K562 (cell line): ENCODE measurements at regions not wholly inside any gene's neighbourhood (a gene's known extent, or its start where the extent isn't known, plus 50 kb on each side); places are given as distances from the start of the nearest gene placed in this dataset.

Experiments used
- FOXJ2 ChIP-seq: fragments of 200-800 bp; sonication (Bioruptor generic); IDR thresholded peaks from 2 replicates; pipeline ENCODE4 v1.6.1; 2016; ENCODE audit warnings: missing genetic modification characterization, missing compliant biosample characterization
- KHSRP ChIP-seq: fragments of 450-650 bp; IDR thresholded peaks from 2 replicates; pipeline ENCODE4 v1.6.1; 2017
- NONO ChIP-seq, 2 experiments: fragments of 200-400 bp in 1 of 2; fragments of 450-650 bp in 1 of 2; formaldehyde crosslinking in 1 of 2; IDR thresholded peaks; 2 replicates each; pipeline ENCODE4 v1.6.1; 2017; ENCODE audit warnings: low read depth in 2 of 2, mild to moderate bottlenecking in 2 of 2, moderate library complexity in 2 of 2, low read length in 1 of 2
- NR2F6 ChIP-seq: fragments of 450-650 bp; formaldehyde crosslinking; IDR thresholded peaks from 2 replicates; pipeline ENCODE4 v1.4.0; 2020; ENCODE audit warnings: mild to moderate bottlenecking
- RBM25 ChIP-seq: fragments of 200-400 bp; formaldehyde crosslinking; IDR thresholded peaks from 2 replicates; pipeline ENCODE4 v1.6.1; 2018; ENCODE audit warnings: low read length, low read depth, moderate library complexity; ENCODE audit not compliant: severe bottlenecking
- SRSF9 ChIP-seq: fragments of 200-400 bp; formaldehyde crosslinking; IDR thresholded peaks from 2 replicates; pipeline ENCODE4 v1.6.1; 2017; ENCODE audit warnings: low read depth, low read length, borderline replicate concordance
- ZNF512 ChIP-seq: IDR thresholded peaks from 2 replicates; pipeline ENCODE4 v1.6.1; 2016; ENCODE audit warnings: missing genetic modification characterization, missing compliant biosample characterization
- TF ChIP-seq, protein P1 (sequence below): fragments of 450-650 bp; IDR thresholded peaks from 2 replicates; pipeline ENCODE4 v1.6.1; 2016; ENCODE audit warnings: low read depth
- TF ChIP-seq, protein P2 (sequence below): sonication (generic); formaldehyde crosslinking; IDR thresholded peaks from 2 replicates; pipeline ENCODE4 v1.8.0; 2023; ENCODE audit warnings: mild to moderate bottlenecking, missing genetic modification reagents

DNA sequence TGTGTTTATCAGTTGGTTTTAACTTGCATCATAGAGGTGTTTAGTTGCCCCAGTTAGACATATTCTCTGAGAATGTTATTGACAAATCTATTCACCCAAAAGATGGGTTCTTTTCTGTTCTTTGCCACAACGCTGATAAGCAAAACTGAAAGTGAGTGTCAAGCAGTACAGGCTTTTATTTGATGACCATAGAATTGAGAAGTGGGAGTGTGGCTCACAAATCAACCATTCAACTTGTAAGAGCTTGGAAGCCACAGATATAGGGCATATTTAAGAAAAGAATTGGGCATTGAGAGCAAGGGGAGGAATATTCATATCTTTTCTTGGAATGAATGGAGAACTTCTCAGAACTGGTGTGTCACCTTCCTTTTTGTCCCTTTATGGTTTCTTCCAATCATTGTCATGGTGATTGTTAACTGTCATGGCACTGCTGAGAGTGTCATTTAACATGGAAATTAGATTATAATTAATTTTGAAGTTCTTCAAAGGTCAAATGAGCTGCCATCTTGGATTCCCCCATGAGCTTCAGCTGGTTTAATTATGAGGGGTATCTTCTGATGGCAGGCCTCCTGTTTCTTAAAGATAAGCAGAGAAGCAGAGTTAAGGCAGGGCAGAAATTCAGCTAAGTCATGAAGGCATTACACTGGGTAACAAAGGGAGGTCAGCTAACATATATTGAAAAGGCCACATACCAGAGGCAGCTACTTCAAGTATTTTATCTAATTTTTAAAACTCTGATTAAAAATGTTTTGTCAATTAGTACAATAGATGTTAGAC lies 254.0 kb upstream of the HTR1E start (continued):
- TF ChIP-seq, protein P1, sequence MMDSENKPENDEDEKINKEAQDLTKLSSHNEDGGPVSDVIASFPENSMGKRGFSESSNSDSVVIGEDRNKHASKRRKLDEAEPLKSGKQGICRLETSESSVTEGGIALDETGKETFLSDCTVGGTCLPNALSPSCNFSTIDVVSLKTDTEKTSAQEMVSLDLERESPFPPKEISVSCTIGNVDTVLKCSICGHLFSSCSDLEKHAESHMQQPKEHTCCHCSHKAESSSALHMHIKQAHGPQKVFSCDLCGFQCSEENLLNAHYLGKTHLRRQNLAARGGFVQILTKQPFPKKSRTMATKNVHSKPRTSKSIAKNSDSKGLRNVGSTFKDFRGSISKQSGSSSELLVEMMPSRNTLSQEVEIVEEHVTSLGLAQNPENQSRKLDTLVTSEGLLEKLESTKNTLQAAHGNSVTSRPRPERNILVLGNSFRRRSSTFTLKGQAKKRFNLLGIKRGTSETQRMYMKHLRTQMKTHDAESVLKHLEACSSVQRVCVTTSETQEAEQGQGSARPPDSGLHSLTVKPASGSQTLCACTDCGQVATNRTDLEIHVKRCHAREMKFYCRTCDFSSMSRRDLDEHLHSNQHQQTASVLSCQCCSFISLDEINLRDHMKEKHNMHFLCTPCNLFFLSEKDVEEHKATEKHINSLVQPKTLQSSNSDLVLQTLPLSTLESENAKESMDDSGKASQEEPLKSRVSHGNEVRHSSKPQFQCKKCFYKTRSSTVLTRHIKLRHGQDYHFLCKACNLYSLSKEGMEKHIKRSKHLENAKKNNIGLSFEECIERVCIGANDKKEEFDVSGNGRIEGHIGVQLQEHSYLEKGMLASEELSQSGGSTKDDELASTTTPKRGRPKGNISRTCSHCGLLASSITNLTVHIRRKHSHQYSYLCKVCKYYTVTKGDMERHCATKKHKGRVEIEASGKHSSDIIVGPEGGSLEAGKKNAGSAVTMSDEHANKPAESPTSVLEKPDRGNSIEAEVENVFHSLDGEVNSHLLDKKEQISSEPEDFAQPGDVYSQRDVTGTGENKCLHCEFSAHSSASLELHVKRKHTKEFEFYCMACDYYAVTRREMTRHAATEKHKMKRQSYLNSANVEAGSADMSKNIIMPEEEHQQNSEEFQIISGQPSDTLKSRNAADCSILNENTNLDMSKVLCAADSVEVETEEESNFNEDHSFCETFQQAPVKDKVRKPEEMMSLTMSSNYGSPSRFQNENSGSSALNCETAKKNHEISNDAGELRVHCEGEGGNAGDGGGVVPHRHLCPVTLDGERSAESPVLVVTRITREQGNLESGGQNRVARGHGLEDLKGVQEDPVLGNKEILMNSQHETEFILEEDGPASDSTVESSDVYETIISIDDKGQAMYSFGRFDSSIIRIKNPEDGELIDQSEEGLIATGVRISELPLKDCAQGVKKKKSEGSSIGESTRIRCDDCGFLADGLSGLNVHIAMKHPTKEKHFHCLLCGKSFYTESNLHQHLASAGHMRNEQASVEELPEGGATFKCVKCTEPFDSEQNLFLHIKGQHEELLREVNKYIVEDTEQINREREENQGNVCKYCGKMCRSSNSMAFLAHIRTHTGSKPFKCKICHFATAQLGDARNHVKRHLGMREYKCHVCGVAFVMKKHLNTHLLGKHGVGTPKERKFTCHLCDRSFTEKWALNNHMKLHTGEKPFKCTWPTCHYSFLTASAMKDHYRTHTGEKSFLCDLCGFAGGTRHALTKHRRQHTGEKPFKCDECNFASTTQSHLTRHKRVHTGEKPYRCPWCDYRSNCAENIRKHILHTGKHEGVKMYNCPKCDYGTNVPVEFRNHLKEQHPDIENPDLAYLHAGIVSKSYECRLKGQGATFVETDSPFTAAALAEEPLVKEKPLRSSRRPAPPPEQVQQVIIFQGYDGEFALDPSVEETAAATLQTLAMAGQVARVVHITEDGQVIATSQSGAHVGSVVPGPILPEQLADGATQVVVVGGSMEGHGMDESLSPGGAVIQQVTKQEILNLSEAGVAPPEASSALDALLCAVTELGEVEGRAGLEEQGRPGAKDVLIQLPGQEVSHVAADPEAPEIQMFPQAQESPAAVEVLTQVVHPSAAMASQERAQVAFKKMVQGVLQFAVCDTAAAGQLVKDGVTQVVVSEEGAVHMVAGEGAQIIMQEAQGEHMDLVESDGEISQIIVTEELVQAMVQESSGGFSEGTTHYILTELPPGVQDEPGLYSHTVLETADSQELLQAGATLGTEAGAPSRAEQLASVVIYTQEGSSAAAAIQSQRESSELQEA, result no peak
- TF ChIP-seq FOXJ2 (tag) (peak; percentile 84; the same call in 1 of the 2 replicates), ZNF512 (tag) (no peak), NONO (IDR thresholded peaks at IDR 0.05; ENCODE audit: low read depth in 2 of 2, low read length in 1 of 2) (0 out of 4 replicates have a peak, but pooled peaks of 1 of the 2 experiments have one; percentile 49), RBM25 (no peak), SRSF9 (no peak), NR2F6 (CRISPR knock-in tag) (no peak), KHSRP (peak; percentile 66; the same call in 1 of the 2 replicates)
- TF ChIP-seq, protein P2, sequence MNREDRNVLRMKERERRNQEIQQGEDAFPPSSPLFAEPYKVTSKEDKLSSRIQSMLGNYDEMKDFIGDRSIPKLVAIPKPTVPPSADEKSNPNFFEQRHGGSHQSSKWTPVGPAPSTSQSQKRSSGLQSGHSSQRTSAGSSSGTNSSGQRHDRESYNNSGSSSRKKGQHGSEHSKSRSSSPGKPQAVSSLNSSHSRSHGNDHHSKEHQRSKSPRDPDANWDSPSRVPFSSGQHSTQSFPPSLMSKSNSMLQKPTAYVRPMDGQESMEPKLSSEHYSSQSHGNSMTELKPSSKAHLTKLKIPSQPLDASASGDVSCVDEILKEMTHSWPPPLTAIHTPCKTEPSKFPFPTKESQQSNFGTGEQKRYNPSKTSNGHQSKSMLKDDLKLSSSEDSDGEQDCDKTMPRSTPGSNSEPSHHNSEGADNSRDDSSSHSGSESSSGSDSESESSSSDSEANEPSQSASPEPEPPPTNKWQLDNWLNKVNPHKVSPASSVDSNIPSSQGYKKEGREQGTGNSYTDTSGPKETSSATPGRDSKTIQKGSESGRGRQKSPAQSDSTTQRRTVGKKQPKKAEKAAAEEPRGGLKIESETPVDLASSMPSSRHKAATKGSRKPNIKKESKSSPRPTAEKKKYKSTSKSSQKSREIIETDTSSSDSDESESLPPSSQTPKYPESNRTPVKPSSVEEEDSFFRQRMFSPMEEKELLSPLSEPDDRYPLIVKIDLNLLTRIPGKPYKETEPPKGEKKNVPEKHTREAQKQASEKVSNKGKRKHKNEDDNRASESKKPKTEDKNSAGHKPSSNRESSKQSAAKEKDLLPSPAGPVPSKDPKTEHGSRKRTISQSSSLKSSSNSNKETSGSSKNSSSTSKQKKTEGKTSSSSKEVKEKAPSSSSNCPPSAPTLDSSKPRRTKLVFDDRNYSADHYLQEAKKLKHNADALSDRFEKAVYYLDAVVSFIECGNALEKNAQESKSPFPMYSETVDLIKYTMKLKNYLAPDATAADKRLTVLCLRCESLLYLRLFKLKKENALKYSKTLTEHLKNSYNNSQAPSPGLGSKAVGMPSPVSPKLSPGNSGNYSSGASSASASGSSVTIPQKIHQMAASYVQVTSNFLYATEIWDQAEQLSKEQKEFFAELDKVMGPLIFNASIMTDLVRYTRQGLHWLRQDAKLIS (CRISPR knock-in tag), result no peak
